ENCODE measurements at regions not wholly inside any gene's neighbourhood (a gene's known extent, or its start where the extent isn't known, plus 50 kb on each side); places are given as distances from the start of the nearest gene placed in this dataset.

GRCh38 chr9:75359638-75360037 lies 271.3 kb downstream of the OSTF1 start:
- DNase-seq (ENCODE audit: low read depth, low spot score) (no peak), ATAC-seq (no peak)
- CTCF ChIA-PET: no interaction called here
- no peak for TF ChIP-seq CEBPB (IDR thresholded peaks at IDR 0.05; ENCODE audit: low read depth)
- TF ChIP-seq SRF (IDR thresholded peaks at IDR 0.05; ENCODE audit: low read depth): no peak
- no peak for TF ChIP-seq EZH2 (IDR thresholded peaks at IDR 0.05)
- TF ChIP-seq FOSL1 (IDR thresholded peaks at IDR 0.05; ENCODE audit: low read depth): no peak
- TF ChIP-seq, protein P1, sequence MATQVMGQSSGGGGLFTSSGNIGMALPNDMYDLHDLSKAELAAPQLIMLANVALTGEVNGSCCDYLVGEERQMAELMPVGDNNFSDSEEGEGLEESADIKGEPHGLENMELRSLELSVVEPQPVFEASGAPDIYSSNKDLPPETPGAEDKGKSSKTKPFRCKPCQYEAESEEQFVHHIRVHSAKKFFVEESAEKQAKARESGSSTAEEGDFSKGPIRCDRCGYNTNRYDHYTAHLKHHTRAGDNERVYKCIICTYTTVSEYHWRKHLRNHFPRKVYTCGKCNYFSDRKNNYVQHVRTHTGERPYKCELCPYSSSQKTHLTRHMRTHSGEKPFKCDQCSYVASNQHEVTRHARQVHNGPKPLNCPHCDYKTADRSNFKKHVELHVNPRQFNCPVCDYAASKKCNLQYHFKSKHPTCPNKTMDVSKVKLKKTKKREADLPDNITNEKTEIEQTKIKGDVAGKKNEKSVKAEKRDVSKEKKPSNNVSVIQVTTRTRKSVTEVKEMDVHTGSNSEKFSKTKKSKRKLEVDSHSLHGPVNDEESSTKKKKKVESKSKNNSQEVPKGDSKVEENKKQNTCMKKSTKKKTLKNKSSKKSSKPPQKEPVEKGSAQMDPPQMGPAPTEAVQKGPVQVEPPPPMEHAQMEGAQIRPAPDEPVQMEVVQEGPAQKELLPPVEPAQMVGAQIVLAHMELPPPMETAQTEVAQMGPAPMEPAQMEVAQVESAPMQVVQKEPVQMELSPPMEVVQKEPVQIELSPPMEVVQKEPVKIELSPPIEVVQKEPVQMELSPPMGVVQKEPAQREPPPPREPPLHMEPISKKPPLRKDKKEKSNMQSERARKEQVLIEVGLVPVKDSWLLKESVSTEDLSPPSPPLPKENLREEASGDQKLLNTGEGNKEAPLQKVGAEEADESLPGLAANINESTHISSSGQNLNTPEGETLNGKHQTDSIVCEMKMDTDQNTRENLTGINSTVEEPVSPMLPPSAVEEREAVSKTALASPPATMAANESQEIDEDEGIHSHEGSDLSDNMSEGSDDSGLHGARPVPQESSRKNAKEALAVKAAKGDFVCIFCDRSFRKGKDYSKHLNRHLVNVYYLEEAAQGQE (IDR thresholded peaks at IDR 0.05; ENCODE audit: low read depth): no peak
- TF ChIP-seq EZH2phosphoT487 (IDR thresholded peaks at IDR 0.05; ENCODE audit: borderline replicate concordance): no peak
- TF ChIP-seq, protein P2, sequence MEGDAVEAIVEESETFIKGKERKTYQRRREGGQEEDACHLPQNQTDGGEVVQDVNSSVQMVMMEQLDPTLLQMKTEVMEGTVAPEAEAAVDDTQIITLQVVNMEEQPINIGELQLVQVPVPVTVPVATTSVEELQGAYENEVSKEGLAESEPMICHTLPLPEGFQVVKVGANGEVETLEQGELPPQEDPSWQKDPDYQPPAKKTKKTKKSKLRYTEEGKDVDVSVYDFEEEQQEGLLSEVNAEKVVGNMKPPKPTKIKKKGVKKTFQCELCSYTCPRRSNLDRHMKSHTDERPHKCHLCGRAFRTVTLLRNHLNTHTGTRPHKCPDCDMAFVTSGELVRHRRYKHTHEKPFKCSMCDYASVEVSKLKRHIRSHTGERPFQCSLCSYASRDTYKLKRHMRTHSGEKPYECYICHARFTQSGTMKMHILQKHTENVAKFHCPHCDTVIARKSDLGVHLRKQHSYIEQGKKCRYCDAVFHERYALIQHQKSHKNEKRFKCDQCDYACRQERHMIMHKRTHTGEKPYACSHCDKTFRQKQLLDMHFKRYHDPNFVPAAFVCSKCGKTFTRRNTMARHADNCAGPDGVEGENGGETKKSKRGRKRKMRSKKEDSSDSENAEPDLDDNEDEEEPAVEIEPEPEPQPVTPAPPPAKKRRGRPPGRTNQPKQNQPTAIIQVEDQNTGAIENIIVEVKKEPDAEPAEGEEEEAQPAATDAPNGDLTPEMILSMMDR (IDR thresholded peaks at IDR 0.05 in 2 of 3, conservative IDR thresholded peaks at IDR 0.05 in 1 of 3; ENCODE audit: borderline replicate concordance in 1 of 3, insufficient read depth in 1 of 3, low read depth in 2 of 3, low read length in 2 of 3): no peak
- TF ChIP-seq ZFX (IDR thresholded peaks at IDR 0.05): no peak
- TF ChIP-seq CBX3 (IDR thresholded peaks at IDR 0.05; ENCODE audit: low read depth): no peak
- no peak for TF ChIP-seq SP1 (IDR thresholded peaks at IDR 0.05; ENCODE audit: low read depth)
- TF ChIP-seq JUND (IDR thresholded peaks at IDR 0.05): no peak
- TF ChIP-seq POLR2A (IDR thresholded peaks at IDR 0.05; ENCODE audit: borderline replicate concordance, extremely low read depth, insufficient read depth, insufficient read length): no peak
- no peak for TF ChIP-seq EGR1 (IDR thresholded peaks at IDR 0.05; ENCODE audit: low read depth)
- TF ChIP-seq YY1 (IDR thresholded peaks at IDR 0.05; ENCODE audit: extremely low read depth, insufficient replicate concordance, low read depth, low read length): no peak
- TF ChIP-seq RAD21 (IDR thresholded peaks at IDR 0.05; ENCODE audit: low read depth): no peak
- H3K4me2 ChIP-seq (ENCODE audit: low read length): no peak overlapping the region
- no peak overlapping the region for H3K27ac ChIP-seq (ENCODE audit: low read depth, low read length)
- no peaks in the 10 kb centered on the region for H3K36me3 ChIP-seq (ENCODE audit: control insufficient read depth in 1 of 2, insufficient read depth in 2 of 2, low read length in 2 of 2)
- no TSS peak for BruUV-seq (replicated peaks)
- no peak overlapping the region for H3K9ac ChIP-seq (ENCODE audit: low read length)
- POLR2A ChIA-PET: no interaction called here
- H3K79me2 ChIP-seq (ENCODE audit: insufficient read depth, low read length): no peaks in the 10 kb centered on the region
- no peaks in the 10 kb centered on the region for H3K4me1 ChIP-seq (ENCODE audit: control insufficient read depth in 1 of 2, insufficient read depth in 2 of 2, low read length in 2 of 2)
- no peaks in the 10 kb centered on the region for H3K9me3 ChIP-seq (ENCODE audit: control insufficient read depth in 1 of 2, insufficient read depth in 1 of 2, low read depth in 1 of 2, low read length in 2 of 2)
- no peak overlapping the region for H2AFZ ChIP-seq (ENCODE audit: low read depth, low read length, poor library complexity, severe bottlenecking)
- no peaks in the 10 kb centered on the region for H3K27me3 ChIP-seq (ENCODE audit: insufficient read depth, low read length)
- intact Hi-C loops (cut with micrococcal nuclease): no loop called here
- RAD21 ChIA-PET (ENCODE audit: low non-redundant PET in 1 of 2, low total read pairs in 2 of 2, uncharacterized antibody in 2 of 2, unreplicated experiment in 2 of 2): no interaction called here
- H3K9me2 ChIP-seq (ENCODE audit: insufficient read depth): no peaks in the 10 kb centered on the region
- no peak overlapping the region for H3K4me3 ChIP-seq (replicated peaks in 1 of 2; ENCODE audit: low read depth in 1 of 2, low read length in 2 of 2)
- no peaks in the 10 kb centered on the region for H4K20me1 ChIP-seq (ENCODE audit: insufficient read depth)
